Brain microvascular endothelial cell (primary cell): ENCODE measurements at regions not wholly inside any gene's neighbourhood (a gene's known extent, or its start where the extent isn't known, plus 50 kb on each side); places are given as distances from the start of the nearest gene placed in this dataset.
"Not testable (repeated sequence)": the region's sequence is repeated elsewhere in the genome, so short reads cannot be mapped to it uniquely, and the experiment has no call there.

ENCODE experiments used
- DNase-seq: peaks from one replicate; pipeline ENCODE4 v3.0.0-alpha.2; 2020
- H3K27ac ChIP-seq: fragments of 250-450 bp; sonication (Bioruptor Pico); 2 replicates; pipeline ENCODE4 v1.5.1; 2020; ENCODE audit warnings: mild to moderate bottlenecking, moderate library complexity
- H3K27me3 ChIP-seq: fragments of 250-450 bp; sonication (Bioruptor Pico); replicated peaks from 2 replicates; pipeline ENCODE4 v1.5.1; 2020; ENCODE audit warnings: mild to moderate bottlenecking
- H3K36me3 ChIP-seq: fragments of 250-450 bp; sonication (Bioruptor Pico); replicated peaks from 2 replicates; pipeline ENCODE4 v1.5.1; 2020; ENCODE audit warnings: mild to moderate bottlenecking
- H3K4me3 ChIP-seq: 2 replicates; pipeline ENCODE4 v1.5.1; 2011; ENCODE audit warnings: low read depth, mild to moderate bottlenecking, control low read depth, low read length, moderate library complexity
- in situ Hi-C: cut with HindIII; loops from 2 replicates; pipeline ENCODE4 v1.10.0; 2017; ENCODE audit warnings: low sequenced_read_pairs, low pct_ligation_motif_present
- TF ChIP-seq, protein P1 (sequence below): IDR thresholded peaks from 2 replicates; pipeline ENCODE4 v1.5.1; 2011; ENCODE audit warnings: low read depth, mild to moderate bottlenecking, moderate library complexity, low read length, control low read depth, inconsistent platforms; ENCODE audit errors: missing control alignments

DNA sequence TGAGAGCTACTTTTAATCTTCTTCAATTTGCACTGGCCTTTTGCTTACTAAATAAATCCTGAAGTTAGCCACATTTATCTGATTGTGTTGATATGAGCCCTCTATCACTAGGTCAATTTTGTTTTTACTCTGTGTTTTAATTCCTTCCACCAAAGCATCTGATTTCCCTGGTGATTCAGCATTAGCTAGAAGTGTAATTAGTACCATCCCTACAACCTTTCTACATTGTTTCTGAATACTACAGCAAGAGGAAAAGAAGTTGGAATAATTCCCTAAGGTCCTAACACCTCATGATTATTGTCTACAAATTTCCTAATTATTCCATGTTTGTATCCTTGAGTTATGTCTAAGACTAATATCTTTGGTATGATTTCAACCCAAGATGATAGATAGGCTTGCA is 1093.6 kb downstream of the SUCLG1 start:
- Histone ChIP-seq H3K27ac (no peak overlapping the region), H3K27me3 (no peaks in the 10 kb centered on the region), H3K36me3 (no peaks in the 10 kb centered on the region), H3K4me3 (no peak overlapping the region)
- DNase-seq = no peak
- TF ChIP-seq, protein P1, sequence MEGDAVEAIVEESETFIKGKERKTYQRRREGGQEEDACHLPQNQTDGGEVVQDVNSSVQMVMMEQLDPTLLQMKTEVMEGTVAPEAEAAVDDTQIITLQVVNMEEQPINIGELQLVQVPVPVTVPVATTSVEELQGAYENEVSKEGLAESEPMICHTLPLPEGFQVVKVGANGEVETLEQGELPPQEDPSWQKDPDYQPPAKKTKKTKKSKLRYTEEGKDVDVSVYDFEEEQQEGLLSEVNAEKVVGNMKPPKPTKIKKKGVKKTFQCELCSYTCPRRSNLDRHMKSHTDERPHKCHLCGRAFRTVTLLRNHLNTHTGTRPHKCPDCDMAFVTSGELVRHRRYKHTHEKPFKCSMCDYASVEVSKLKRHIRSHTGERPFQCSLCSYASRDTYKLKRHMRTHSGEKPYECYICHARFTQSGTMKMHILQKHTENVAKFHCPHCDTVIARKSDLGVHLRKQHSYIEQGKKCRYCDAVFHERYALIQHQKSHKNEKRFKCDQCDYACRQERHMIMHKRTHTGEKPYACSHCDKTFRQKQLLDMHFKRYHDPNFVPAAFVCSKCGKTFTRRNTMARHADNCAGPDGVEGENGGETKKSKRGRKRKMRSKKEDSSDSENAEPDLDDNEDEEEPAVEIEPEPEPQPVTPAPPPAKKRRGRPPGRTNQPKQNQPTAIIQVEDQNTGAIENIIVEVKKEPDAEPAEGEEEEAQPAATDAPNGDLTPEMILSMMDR = no peak
- in situ Hi-C loops = no loop called here

- TF ChIP-seq, protein P1 = no peak
- no peaks in the 10 kb centered on the region for H3K27me3 ChIP-seq
- no peaks in the 10 kb centered on the region for H3K36me3 ChIP-seq
- in situ Hi-C loops = no loop called here
- DNase-seq = peak; percentile 5
- no peak overlapping the region for H3K4me3 ChIP-seq
- no peak overlapping the region for H3K27ac ChIP-seq
Measured at GRCh38 chr2:83364264-83364663, 1094.8 kb downstream of the SUCLG1 start.

DNA sequence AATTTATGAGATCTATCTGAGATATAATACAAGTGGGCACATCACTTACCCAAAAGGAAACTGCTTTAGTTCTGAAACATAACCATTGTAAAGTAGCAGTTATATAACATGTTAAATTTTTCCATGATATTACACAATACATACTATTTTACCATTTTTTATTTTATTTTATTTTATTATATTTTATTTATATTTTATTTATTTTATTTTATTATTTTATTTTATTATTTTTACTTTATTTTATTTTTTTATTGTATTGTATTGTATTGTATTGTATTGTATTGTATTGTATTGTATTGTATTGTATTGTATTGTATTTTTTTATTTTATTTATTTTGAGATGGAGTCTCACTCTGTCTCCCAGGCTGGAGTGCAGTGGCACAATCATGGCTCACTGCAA is 1095.9 kb downstream of the SUCLG1 start:
- H3K27me3 ChIP-seq = not testable (repeated sequence)

DNA sequence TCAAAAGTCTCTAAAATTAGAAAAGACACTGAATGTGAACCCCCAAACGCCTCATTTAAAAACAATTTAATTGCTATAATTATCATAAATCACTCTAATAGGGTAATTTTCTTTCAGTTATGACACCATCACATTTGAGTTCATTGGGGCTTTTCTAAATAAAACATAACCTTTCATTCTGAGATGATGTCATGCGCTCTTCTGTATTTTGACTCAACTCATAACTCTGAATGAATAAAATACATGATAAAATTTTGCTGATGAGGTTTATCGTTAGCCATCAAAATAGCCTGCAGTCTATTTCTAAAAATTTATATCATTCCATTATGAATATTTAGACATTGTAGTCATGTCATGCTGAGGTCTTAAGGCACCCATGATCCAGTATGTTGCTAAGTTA is 1099.7 kb downstream of the SUCLG1 start:
- H3K4me3 ChIP-seq = no peak overlapping the region
- TF ChIP-seq, protein P1 = no peak
- DNase-seq = no peak
- no peaks in the 10 kb centered on the region for H3K27me3 ChIP-seq
- in situ Hi-C loops = no loop called here
- no peak overlapping the region for H3K27ac ChIP-seq
- H3K36me3 ChIP-seq = no peaks in the 10 kb centered on the region

More for the DNA sequence above, 1095.9 kb downstream of the SUCLG1 start:
- DNase-seq, in situ Hi-C loops, H3K36me3 ChIP-seq, H3K27ac ChIP-seq, H3K4me3 ChIP-seq: not testable (repeated sequence)

- DNase-seq = no peak
- H3K27ac ChIP-seq = no peak overlapping the region
- TF ChIP-seq, protein P1 = no peak
- in situ Hi-C loops = no loop called here
- no peaks in the 10 kb centered on the region for H3K27me3 ChIP-seq
- no peaks in the 10 kb centered on the region for H3K36me3 ChIP-seq
- H3K4me3 ChIP-seq = no peak overlapping the region
Measured at GRCh38 chr2:83342860-83343329, 1116.2 kb downstream of the SUCLG1 start.

GRCh38 chr2:83340424-83340823 is 1118.7 kb downstream of the SUCLG1 start:
- no peak for DNase-seq
- no peaks in the 10 kb centered on the region for H3K27me3 ChIP-seq
- in situ Hi-C loops = no loop called here

DNA sequence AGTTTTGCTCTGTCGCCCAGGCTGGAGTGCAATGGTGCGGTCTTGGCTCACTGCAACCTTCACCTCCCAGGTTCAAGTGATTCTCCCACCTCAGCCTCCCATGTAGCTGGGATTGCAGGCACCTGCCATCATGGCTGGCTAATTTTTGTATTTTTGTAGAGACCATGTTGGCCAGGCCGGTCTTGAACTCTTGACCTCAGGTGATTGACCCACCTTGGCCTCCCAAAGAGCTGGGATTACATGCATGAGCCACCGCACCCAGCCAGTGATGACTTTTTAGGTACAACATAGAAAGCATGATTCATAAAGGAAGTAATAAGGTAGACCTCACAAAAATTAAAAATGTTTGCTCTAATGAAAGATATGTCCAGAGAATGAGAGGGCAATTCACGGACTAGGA is 1119.1 kb downstream of the SUCLG1 start:
- H3K27ac ChIP-seq, in situ Hi-C loops, H3K4me3 ChIP-seq, H3K36me3 ChIP-seq, H3K27me3 ChIP-seq, DNase-seq: not testable (repeated sequence)

More at GRCh38 chr2:83340424-83340823, 1118.7 kb downstream of the SUCLG1 start:
- H3K27ac ChIP-seq = no peak overlapping the region
- no peaks in the 10 kb centered on the region for H3K36me3 ChIP-seq
- TF ChIP-seq, protein P1 = no peak
- H3K4me3 ChIP-seq = no peak overlapping the region
